ENCODE measurements at regions not wholly inside any gene's neighbourhood (a gene's known extent, or its start where the extent isn't known, plus 50 kb on each side); places are given as distances from the start of the nearest gene placed in this dataset.

- TF ChIP-seq CTCF (IDR thresholded peaks at IDR 0.05) (no peak), POLR2A (IDR thresholded peaks at IDR 0.05) (no peak)
Measured at GRCh38 chr4:28772788-28773187, 1912.1 kb downstream of the STIM2 start.
